ENCODE measurements at regions not wholly inside any gene's neighbourhood (a gene's known extent, or its start where the extent isn't known, plus 50 kb on each side); places are given as distances from the start of the nearest gene placed in this dataset.

DNA sequence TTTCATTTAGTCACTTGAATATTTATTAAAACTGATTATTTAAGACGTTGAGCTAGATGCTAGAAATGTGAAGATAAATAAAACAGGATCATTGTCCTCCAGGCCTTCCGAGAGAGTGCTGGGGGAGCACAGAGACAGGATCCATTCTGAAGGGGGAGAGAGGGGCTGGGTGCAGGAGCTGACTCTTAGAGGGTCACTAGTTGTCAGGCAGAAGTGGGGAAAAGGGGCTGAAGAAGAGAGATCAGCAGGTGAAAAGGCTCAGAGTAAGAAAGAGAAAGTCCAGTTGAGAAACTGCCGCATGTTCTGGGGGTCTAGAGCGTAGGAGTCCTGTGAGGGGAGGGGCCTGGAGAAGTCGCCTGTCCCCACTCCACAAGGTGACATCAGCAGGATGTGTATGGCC lies 206.2 kb upstream of the SNX19 start:
- H3K23ac ChIP-seq (ENCODE audit: insufficient read length, low read depth, low read length): no peak overlapping the region
- H2AFZ ChIP-seq (ENCODE audit: low read length): no peak overlapping the region
- no peak for DNase-seq
- H3K4me1 ChIP-seq (ENCODE audit: insufficient read depth, low read length): 0 out of 2 replicates have a peak, but pooled peaks cover 4% of the 10 kb centered on the region
- no peak overlapping the region for H4K5ac ChIP-seq (ENCODE audit: insufficient read length, low read depth, low read length)
- Mint-ChIP-seq H3K27me3 (ENCODE audit: low read depth) (no peaks in the 10 kb centered on the region), H3K9me3 (peaks cover 0 to 5% of the 10 kb centered on the region in 2 experiments; a peak in 2 of 5 replicates), H3K4me3 (no peak overlapping the region), H3K36me3 (ENCODE audit: insufficient read depth in 1 of 3, low read depth in 3 of 3) (no peaks in the 10 kb centered on the region), H3K4me1 (peaks cover 8 to 12% of the 10 kb centered on the region in 2 experiments), H3K27ac (no peak overlapping the region; a peak in 1 of 7 replicates)
- H3K27ac ChIP-seq (ENCODE audit: insufficient read length, low read depth, low read length): no peak overlapping the region
- H2BK12ac ChIP-seq (ENCODE audit: insufficient read length, low read depth, low read length): no peak overlapping the region
- WGBS (ENCODE audit: extremely low coverage, insufficient read length, low lambda C conversion rate): no CpG with 5 or more reads among the region's 5 CpGs
- H2BK5ac ChIP-seq (ENCODE audit: insufficient read length, low read length): no peak overlapping the region
- H3K56ac ChIP-seq (ENCODE audit: insufficient read length, low read depth, low read length): no peak overlapping the region
- no peak overlapping the region for H2AK5ac ChIP-seq (ENCODE audit: insufficient read length, low read length)
- no peak overlapping the region for H2BK15ac ChIP-seq (ENCODE audit: low read depth, low read length)
- no peaks in the 10 kb centered on the region for H3K79me2 ChIP-seq (ENCODE audit: insufficient read depth, low read length)
- no peak overlapping the region for H4K91ac ChIP-seq (ENCODE audit: insufficient read length, low read depth, low read length)
- H2BK120ac ChIP-seq (ENCODE audit: low read depth, low read length, poor library complexity, severe bottlenecking): no peak overlapping the region
- no peaks in the 10 kb centered on the region for H3K9me3 ChIP-seq (ENCODE audit: control insufficient read depth, low read depth, low read length)
- no peak for TF ChIP-seq CTCF (conservative IDR thresholded peaks at IDR 0.05)
- H3K9ac ChIP-seq (ENCODE audit: extremely low read depth, insufficient read length, low read length): no peak overlapping the region
- H3K4me2 ChIP-seq (ENCODE audit: insufficient read depth, insufficient read length, low read length): no peak overlapping the region
- H3K14ac ChIP-seq (ENCODE audit: insufficient read depth, low read length): no peak overlapping the region
- no peaks in the 10 kb centered on the region for H3K27me3 ChIP-seq (ENCODE audit: insufficient read depth, low read length)
- H4K20me1 ChIP-seq (ENCODE audit: control insufficient read depth, insufficient read depth, insufficient read length): no peaks in the 10 kb centered on the region
- no peak overlapping the region for H3T11ph ChIP-seq (ENCODE audit: low read length)
- no peak overlapping the region for H4K8ac ChIP-seq (replicated peaks; ENCODE audit: insufficient read length, low read depth, low read length)
- no peaks in the 10 kb centered on the region for H3K79me1 ChIP-seq (ENCODE audit: insufficient read depth, low read depth, low read length, poor library complexity, severe bottlenecking)
- H3K23me2 ChIP-seq (ENCODE audit: insufficient read length, low read depth, low read length, poor library complexity, severe bottlenecking): no peaks in the 10 kb centered on the region
- H2BK20ac ChIP-seq (ENCODE audit: low read depth, low read length, poor library complexity, severe bottlenecking): no peak overlapping the region
- H3K4ac ChIP-seq (ENCODE audit: low read depth, low read length): no peak overlapping the region
- H3K18ac ChIP-seq (ENCODE audit: insufficient read length, low read depth, low read length): no peak overlapping the region

Data from H9 (cell line).